Neural progenitor cell (in vitro differentiated cells): ENCODE measurements at regions not wholly inside any gene's neighbourhood (a gene's known extent, or its start where the extent isn't known, plus 50 kb on each side); places are given as distances from the start of the nearest gene placed in this dataset.

Source experiments
- DNase-seq: peaks from one replicate; pipeline ENCODE4 v3.0.0-alpha.2; 2016; ENCODE audit warnings: low spot score
- H2AFZ ChIP-seq: fragments of 200-600 bp; sonication (generic); replicated peaks from 2 replicates; pipeline ENCODE4 v1.6.1; 2016; ENCODE audit warnings: antibody characterized with exemption
- H3F3A ChIP-seq: fragments of 200-600 bp; sonication (generic); 2 replicates; pipeline ENCODE4 v1.6.1; 2016; ENCODE audit warnings: antibody characterized with exemption, low read depth
- H3K27ac ChIP-seq: fragments of 200-600 bp; sonication (generic); 2 replicates; pipeline ENCODE4 v1.5.1; 2016; ENCODE audit warnings: mild to moderate bottlenecking
- H3K27me3 ChIP-seq: fragments of 200-600 bp; sonication (generic); 2 replicates; pipeline ENCODE4 v1.6.1; 2016; ENCODE audit warnings: mild to moderate bottlenecking, moderate library complexity
- H3K36me3 ChIP-seq: fragments of 200-600 bp; sonication (generic); 2 replicates; pipeline ENCODE4 v1.5.1; 2016
- H3K4me1 ChIP-seq: fragments of 200-600 bp; sonication (generic); 2 replicates; pipeline ENCODE4 v1.6.1; 2016; ENCODE audit warnings: mixed run types
- H3K4me2 ChIP-seq: fragments of 200-600 bp; sonication (generic); 2 replicates; pipeline ENCODE4 v1.6.1; 2016
- H3K4me3 ChIP-seq: fragments of 200-600 bp; sonication (generic); 2 replicates; pipeline ENCODE4 v1.5.1; 2016
- H3K79me2 ChIP-seq: fragments of 200-600 bp; sonication (generic); 2 replicates; pipeline ENCODE4 v1.6.1; 2016; ENCODE audit warnings: low read depth
- H3K9ac ChIP-seq: fragments of 200-600 bp; sonication (generic); 2 replicates; pipeline ENCODE4 v1.6.1; 2016
- H3K9me3 ChIP-seq: fragments of 200-600 bp; sonication (generic); 2 replicates; pipeline ENCODE4 v1.5.1; 2016; ENCODE audit warnings: low read depth
- H4K20me1 ChIP-seq: fragments of 200-600 bp; sonication (generic); 2 replicates; pipeline ENCODE4 v1.6.1; 2016; ENCODE audit warnings: low read depth
- H3K27ac Mint-ChIP-seq: 3 replicates; pipeline ENCODE4 v1.8.0; 2021; ENCODE audit warnings: mixed read lengths
- H3K27me3 Mint-ChIP-seq: 2 replicates; pipeline ENCODE4 v1.8.0; 2022; ENCODE audit warnings: low read depth, mild to moderate bottlenecking, inconsistent platforms, moderate library complexity, mixed read lengths; ENCODE audit not compliant: insufficient read depth
- H3K36me3 Mint-ChIP-seq: 3 replicates; pipeline ENCODE4 v1.8.0; 2021; ENCODE audit warnings: mixed read lengths
- H3K4me1 Mint-ChIP-seq: 3 replicates; pipeline ENCODE4 v1.8.0; 2021; ENCODE audit warnings: mixed read lengths
- H3K4me3 Mint-ChIP-seq: 3 replicates; pipeline ENCODE4 v1.8.0; 2021; ENCODE audit warnings: mild to moderate bottlenecking, moderate library complexity, mixed read lengths
- H3K9me3 Mint-ChIP-seq: 3 replicates; pipeline ENCODE4 v1.8.0; 2020; ENCODE audit warnings: mixed read lengths
- CTCF ChIP-seq: fragments of 200-600 bp; sonication (generic); IDR thresholded peaks from 2 replicates; pipeline ENCODE4 v1.5.1; 2017; ENCODE audit warnings: antibody characterized with exemption, mild to moderate bottlenecking
- EZH2 ChIP-seq: fragments of 200-600 bp; sonication (generic); IDR thresholded peaks from 2 replicates; pipeline ENCODE4 v1.6.1; 2017; ENCODE audit warnings: antibody characterized with exemption, mild to moderate bottlenecking, moderate library complexity
- EZH2phosphoT487 ChIP-seq: fragments of 200-600 bp; sonication (generic); IDR thresholded peaks from 2 replicates; pipeline ENCODE4 v1.6.1; 2017; ENCODE audit warnings: antibody characterized with exemption

DNA sequence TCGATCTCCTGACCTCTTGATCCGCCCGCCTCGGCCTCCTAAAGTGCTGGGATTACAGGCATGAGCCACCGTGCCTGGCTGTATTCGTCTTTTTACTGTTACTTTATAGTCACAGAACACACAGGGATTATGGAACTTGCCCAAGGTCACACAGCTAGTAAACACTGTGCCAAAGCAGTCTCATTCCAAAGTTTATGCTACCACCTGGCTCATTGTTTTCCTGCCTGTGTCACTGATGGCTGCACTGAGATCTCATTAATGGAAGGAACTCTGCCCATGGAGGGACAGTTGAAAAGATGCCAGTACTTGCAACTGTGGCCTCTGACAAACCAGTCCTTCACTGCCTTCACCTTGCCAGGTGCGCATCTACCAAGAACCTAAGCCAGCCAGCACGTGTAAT, 517.7 kb downstream of the BCOR start:
- Mint-ChIP-seq H3K36me3 (no peaks in the 10 kb centered on the region), H3K9me3 (peaks cover 4% of the 10 kb centered on the region), H3K27ac (peak overlapping the region; percentile 72), H3K4me3 (no peak overlapping the region), H3K27me3 (peaks cover 8% of the 10 kb centered on the region), H3K4me1 (peaks cover 29% of the 10 kb centered on the region)
- Histone ChIP-seq H3K4me3 (no peak overlapping the region), H3F3A (no peaks in the 10 kb centered on the region), H3K9ac (no peak overlapping the region), H4K20me1 (no peaks in the 10 kb centered on the region), H2AFZ (no peak overlapping the region), H3K9me3 (no peaks in the 10 kb centered on the region), H3K79me2 (no peaks in the 10 kb centered on the region), H3K4me1 (no peaks in the 10 kb centered on the region), H3K27me3 (no peaks in the 10 kb centered on the region), H3K36me3 (no peaks in the 10 kb centered on the region), H3K4me2 (no peak overlapping the region), H3K27ac (no peak overlapping the region)
- no peak for DNase-seq
- no peak for TF ChIP-seq EZH2phosphoT487
- no peak for TF ChIP-seq EZH2
- no peak for TF ChIP-seq CTCF

DNA sequence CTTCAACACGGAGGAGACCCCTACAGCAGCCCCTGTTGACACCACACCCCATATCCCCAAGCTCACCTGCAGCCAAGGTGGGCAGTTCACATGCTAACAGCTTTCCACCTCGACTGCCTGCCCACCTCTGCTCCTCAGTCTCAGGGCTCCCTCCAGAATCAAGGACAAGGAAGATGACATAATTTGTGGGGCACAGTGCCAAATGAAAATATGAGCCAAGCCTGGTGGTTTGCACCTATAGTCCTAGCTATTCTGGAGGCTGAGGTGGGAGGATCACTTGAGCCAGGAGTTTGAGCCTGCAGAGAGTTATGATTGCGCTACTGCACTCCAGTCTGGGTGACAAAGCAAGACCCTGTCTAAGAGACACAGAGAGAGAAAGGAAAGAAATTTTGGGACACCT, 516.3 kb downstream of the BCOR start:
- Histone ChIP-seq H3K4me2 (no peak overlapping the region), H3F3A (no peaks in the 10 kb centered on the region), H3K9me3 (no peaks in the 10 kb centered on the region), H2AFZ (no peak overlapping the region), H3K36me3 (no peaks in the 10 kb centered on the region), H3K27me3 (no peaks in the 10 kb centered on the region), H3K27ac (no peak overlapping the region), H3K4me3 (no peak overlapping the region), H3K9ac (no peak overlapping the region), H3K4me1 (no peaks in the 10 kb centered on the region), H4K20me1 (no peaks in the 10 kb centered on the region), H3K79me2 (no peaks in the 10 kb centered on the region)
- DNase-seq = no peak
- TF ChIP-seq CTCF (no peak), EZH2 (no peak), EZH2phosphoT487 (no peak)
- Mint-ChIP-seq H3K27ac (no peak overlapping the region), H3K27me3 (peaks cover 8% of the 10 kb centered on the region), H3K4me3 (no peak overlapping the region), H3K4me1 (peaks cover 19% of the 10 kb centered on the region), H3K9me3 (peaks cover 4% of the 10 kb centered on the region), H3K36me3 (no peaks in the 10 kb centered on the region)

- H3K4me1 Mint-ChIP-seq = peaks cover 17% of the 10 kb centered on the region
Observed at GRCh38 chrX:39582091-39582490, 515.7 kb downstream of the BCOR start.

DNA sequence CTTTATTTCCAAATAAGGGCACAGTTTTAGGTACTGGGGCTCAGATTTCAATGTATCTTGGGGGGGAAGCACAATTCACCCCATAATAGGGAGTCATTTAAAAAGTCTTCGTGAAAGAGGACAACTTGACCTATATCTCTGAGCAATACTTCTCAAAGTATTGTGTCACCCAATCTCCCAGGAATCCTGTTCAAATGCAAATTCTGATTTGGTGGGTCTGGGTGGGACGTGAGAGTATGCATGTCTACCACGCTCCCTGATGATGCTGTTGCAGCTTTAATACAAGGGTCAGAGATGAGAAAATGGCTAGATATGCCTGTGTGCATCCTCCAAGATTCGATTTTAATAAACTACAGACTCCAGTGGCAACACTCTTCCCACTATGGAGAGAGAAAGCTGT, 514.8 kb downstream of the BCOR start:
- TF ChIP-seq EZH2 (no peak), CTCF (no peak), EZH2phosphoT487 (no peak)
- Histone ChIP-seq H3K4me1 (no peaks in the 10 kb centered on the region), H3K36me3 (no peaks in the 10 kb centered on the region), H3K79me2 (no peaks in the 10 kb centered on the region), H3K4me2 (no peak overlapping the region), H2AFZ (no peak overlapping the region), H3K27me3 (no peaks in the 10 kb centered on the region), H3K9ac (no peak overlapping the region), H3K4me3 (no peak overlapping the region), H3K27ac (no peak overlapping the region), H4K20me1 (no peaks in the 10 kb centered on the region), H3F3A (no peaks in the 10 kb centered on the region), H3K9me3 (no peaks in the 10 kb centered on the region)
- H3K27me3 Mint-ChIP-seq = peaks cover 13% of the 10 kb centered on the region
- H3K4me1 Mint-ChIP-seq = peaks cover 8% of the 10 kb centered on the region
- DNase-seq = no peak
- peaks cover 12% of the 10 kb centered on the region for H3K9me3 Mint-ChIP-seq
- H3K36me3 Mint-ChIP-seq = no peaks in the 10 kb centered on the region
- no peak overlapping the region for H3K27ac Mint-ChIP-seq
- no peak overlapping the region for H3K4me3 Mint-ChIP-seq

More at GRCh38 chrX:39582091-39582490, 515.7 kb downstream of the BCOR start:
- H4K20me1 ChIP-seq = no peaks in the 10 kb centered on the region
- H3K36me3 ChIP-seq = no peaks in the 10 kb centered on the region
- Mint-ChIP-seq H3K27ac (no peak overlapping the region), H3K9me3 (peaks cover 10% of the 10 kb centered on the region), H3K36me3 (no peaks in the 10 kb centered on the region), H3K27me3 (peaks cover 11% of the 10 kb centered on the region), H3K4me3 (no peak overlapping the region)
- H3F3A ChIP-seq = no peaks in the 10 kb centered on the region
- H3K4me3 ChIP-seq = no peak overlapping the region
- no peaks in the 10 kb centered on the region for H3K4me1 ChIP-seq
- H3K27ac ChIP-seq = no peak overlapping the region
- DNase-seq = no peak
- H3K9me3 ChIP-seq = no peaks in the 10 kb centered on the region
- H3K79me2 ChIP-seq = no peaks in the 10 kb centered on the region
- no peak overlapping the region for H3K4me2 ChIP-seq
- TF ChIP-seq EZH2phosphoT487 = no peak
- no peaks in the 10 kb centered on the region for H3K27me3 ChIP-seq
- H3K9ac ChIP-seq = no peak overlapping the region
- no peak overlapping the region for H2AFZ ChIP-seq
